HuH-7.5 (cell line): ENCODE measurements at regions not wholly inside any gene's neighbourhood (a gene's known extent, or its start where the extent isn't known, plus 50 kb on each side); places are given as distances from the start of the nearest gene placed in this dataset.
"Not testable (repeated sequence)": the region's sequence is repeated elsewhere in the genome, so short reads cannot be mapped to it uniquely, and the experiment has no call there.

ENCODE experiments used
- DNase-seq: peaks from one replicate; pipeline ENCODE4 v3.0.0; 2011; ENCODE audit warnings: low spot score

GRCh38 chr13:89982407-89983095, 1364.9 kb upstream of the MIR17HG start:
- DNase-seq, result no peak

- DNase-seq, result no peak
Measured at GRCh38 chr13:89988206-89988605, 1359.3 kb upstream of the MIR17HG start.

DNA sequence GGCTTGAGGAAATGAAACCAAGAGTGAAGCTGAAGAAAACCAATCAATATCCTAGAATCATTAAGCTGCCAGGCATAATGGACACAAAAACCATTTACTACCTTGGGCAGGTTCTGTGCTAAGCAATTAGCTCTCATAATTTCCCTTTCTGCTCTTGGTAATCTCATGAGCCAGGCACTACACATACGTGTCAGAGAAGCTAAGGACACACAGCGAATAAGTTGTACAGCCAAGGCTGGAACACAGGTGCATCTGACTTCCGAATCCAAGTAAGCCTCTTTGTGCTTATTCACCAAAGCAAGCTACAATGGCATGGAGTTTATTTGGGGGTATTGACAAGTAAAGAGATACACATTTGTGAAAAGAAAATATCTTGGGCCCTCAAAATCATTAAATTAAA, 1343.9 kb upstream of the MIR17HG start:
- DNase-seq, result no peak

DNA sequence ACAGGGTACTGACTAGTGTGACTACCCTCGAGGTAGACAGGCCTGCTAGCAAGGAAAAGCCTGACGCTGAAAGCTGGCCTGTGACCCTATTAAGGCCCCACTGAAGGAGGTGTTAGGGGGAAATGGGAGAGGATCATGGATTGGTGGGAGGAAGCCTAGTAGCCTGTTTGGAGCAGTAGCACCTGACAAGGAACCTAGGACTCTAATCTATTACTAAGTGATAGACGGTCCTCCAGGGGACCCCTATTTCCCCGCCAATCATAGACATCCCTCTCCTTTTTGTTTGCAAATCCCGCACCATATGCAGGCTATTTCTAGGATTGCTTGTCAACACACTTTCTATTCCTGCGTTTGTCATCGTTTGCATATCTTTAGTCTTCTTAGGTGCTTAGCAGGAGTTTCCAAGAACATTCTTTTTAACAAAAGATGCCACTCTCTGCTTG, 1338.8 kb upstream of the MIR17HG start:
- no peak for DNase-seq

- no peak for DNase-seq
Measured at GRCh38 chr13:90014038-90014437, 1333.4 kb upstream of the MIR17HG start.

DNA sequence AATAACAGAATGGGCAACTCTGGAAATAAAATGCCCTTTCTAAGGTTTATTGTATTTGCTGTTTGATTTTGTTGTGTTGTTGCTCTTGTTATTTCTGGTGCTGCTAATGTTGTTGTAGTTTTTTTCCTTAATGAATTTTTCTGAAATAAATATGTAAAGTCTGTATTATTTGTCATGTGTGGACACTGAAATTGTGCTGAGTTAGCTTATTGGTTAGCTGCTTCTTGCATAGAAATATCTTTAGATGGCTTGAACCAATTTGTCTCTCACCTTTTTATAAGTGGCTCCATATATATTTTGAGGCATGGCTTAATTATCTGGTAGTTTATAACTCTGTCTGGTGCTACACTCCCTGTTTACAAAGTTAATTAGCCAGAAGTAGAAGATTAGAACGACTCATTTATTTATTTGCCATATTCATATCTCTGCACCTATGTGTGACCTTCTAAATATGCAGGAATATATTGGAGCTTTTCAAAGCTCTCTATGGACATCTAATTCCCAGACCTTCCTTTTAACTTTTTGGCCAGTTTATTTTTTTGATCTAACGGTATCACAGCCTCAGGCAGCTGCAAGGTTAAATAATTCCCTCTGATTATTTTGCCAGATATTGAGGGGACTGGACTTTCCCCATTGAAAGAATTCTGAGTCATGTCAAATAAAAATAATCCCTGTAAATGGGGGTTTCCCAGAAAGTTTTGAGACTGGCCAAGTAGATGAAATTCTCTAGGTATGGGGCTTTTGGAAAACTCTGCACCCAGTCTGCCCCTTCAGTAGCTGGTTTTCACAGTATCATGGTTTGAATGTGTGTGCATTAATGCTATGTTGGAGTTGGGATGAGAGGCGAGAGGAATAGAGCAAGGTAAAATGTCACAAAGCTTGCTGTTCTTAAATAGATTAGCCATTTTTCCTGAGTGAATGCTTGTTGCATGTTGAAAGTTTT, 1331.7 kb upstream of the MIR17HG start:
- DNase-seq, result no peak

- DNase-seq, result no peak
Measured at GRCh38 chr13:90016688-90017087, 1330.8 kb upstream of the MIR17HG start.

- DNase-seq, result no peak
Measured at GRCh38 chr13:90020536-90021070, 1326.9 kb upstream of the MIR17HG start.

DNA sequence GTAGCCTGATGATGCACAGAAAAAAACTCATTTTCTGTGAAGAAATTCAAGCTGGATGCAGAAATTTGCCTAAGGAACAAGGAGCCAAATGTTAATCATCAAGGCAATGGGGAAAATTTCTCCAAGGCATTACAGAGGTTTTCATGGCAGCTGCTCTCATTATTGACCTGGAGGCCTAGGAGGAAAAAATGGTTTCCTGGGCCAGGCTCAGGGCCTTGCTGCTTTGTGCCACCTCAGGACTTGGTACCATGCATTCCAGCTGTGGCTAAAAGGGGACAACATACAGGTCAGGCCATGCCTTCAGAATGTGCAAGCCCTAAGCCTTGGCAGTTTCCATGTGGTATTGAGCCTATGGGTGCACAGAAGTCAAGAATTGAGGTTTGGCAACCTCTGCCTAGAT, 1320.1 kb upstream of the MIR17HG start:
- DNase-seq, result no peak

GRCh38 chr13:90032313-90032712, 1315.2 kb upstream of the MIR17HG start:
- DNase-seq, result no peak

GRCh38 chr13:90032841-90033493, 1314.5 kb upstream of the MIR17HG start:
- no peak for DNase-seq

GRCh38 chr13:90039516-90039915, 1308.0 kb upstream of the MIR17HG start:
- no peak for DNase-seq

DNA sequence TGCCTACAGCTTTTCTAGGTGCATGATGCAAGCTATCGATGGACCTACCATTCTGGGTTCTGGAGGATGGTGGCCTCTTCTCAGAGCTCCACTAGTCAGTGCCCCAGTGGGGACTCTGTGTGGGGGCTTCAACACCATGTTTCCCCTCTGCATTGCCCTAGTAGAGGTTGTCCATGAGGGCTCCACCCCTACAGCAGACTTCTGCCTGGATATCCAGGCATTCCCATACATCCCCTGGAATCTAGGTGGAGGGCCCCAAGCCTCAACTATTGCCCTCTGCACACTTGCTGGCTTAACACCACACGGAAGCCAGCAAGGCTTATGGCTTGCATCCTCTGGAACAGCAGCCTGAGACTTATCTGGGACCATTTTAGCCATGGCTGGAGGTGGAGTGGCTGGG, 1299.9 kb upstream of the MIR17HG start:
- no peak for DNase-seq

- DNase-seq, result no peak
Measured at GRCh38 chr13:90049989-90050671, 1297.4 kb upstream of the MIR17HG start.

DNA sequence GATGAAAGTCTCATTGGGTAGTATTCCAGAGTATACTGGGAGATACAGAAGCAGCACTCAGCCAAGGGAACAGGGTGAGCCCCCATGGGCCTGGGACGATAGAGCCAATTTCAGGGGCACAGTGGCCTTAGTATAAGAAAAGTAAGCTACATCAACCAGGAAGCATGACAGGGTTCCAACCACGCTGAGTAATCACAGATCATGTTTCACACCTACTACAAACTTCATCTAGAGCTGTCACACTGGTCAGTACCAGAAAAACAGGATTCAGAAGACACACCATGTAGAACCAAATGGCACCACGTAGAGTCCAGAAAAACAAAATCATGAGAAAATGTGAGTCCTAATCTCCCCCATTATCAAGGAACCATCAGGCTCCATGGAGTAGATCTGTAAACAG, 1292.4 kb upstream of the MIR17HG start:
- no peak for DNase-seq

GRCh38 chr13:90055760-90056159, 1291.7 kb upstream of the MIR17HG start:
- no peak for DNase-seq

DNA sequence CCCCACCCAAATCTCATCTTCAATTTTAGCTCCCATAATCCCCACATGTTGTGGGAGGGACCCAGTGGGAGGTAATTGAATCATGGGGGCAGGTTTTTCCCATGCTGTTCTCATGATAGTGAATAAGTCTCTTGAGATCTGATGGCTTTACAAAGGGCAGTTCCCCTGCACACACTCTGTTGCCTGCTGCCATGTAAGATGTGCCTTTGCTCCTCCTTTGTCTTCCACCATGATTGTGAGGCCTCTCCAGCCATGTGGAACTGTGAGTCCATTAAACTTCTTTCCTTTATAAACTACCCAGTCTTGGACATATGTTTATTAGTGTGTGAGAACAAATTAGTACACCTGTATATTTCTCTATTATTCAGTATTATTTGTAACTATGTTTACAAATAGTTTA, 1283.3 kb upstream of the MIR17HG start:
- DNase-seq, result not testable (repeated sequence)

GRCh38 chr13:90068658-90069057, 1278.8 kb upstream of the MIR17HG start:
- no peak for DNase-seq

DNA sequence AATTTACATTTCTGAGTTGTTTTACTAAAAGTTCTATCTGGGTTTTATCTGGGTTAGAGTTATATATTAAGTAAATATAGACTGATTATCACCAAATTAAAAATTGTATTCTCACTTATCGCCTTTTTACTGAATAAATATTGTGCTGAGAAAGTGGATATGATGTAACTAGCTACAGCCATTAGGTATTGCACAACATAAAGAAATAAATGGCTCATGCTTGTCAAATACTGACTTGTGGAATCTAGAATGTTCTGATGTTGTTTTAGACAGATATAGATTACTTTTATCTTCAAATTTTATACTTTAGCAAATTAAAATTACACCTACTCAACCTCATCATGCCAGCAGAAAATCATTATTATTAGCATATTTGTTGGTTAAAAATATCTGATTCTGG, 1277.1 kb upstream of the MIR17HG start:
- no peak for DNase-seq

DNA sequence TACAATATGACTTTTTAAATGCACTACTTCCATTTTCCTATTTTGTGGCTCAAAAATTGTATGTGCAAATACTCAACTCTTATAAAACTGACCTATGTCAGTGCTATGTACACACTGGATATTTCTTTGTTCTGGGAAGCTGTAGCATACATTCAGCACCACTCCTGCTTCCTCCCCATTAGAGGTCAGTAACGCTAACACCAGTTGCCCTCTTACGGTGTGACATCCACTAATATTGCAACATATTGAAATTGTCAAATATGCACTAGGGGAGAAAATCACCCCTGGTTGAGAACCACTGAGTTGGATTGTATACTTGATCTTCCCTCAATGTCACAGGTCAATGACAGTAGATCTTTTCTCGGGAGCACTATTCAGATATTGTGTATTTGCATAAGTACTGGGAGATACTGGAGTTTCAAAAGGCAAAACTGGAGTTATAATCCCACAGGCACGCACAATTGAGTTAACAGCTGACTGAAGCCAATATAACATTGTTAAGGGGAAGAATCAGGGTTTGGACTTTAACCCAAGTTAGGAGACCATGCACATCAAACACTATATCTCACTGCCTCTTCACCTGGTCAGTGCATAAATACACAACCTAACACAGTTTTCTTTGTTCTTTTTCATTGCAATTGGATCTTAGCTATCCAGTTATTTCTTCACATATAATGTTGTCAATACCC, 1276.5 kb upstream of the MIR17HG start:
- peak; percentile 4 for DNase-seq

GRCh38 chr13:90084684-90085290, 1262.7 kb upstream of the MIR17HG start:
- no peak for DNase-seq
